ENCODE measurements at regions not wholly inside any gene's neighbourhood (a gene's known extent, or its start where the extent isn't known, plus 50 kb on each side); places are given as distances from the start of the nearest gene placed in this dataset.

- Histone ChIP-seq H3K4me3 (ENCODE audit: low read depth, low read length) (no peak overlapping the region), H3K27me3 (ENCODE audit: control insufficient read depth, insufficient read depth, low read length) (no peaks in the 10 kb centered on the region), H3K36me3 (ENCODE audit: control insufficient read depth, insufficient read depth, low read length) (no peaks in the 10 kb centered on the region)
- DNase-seq (ENCODE audit: low read depth): no peak
- no peak for TF ChIP-seq CTCF (IDR thresholded peaks at IDR 0.05; ENCODE audit: insufficient read depth, low read length, poor library complexity, severe bottlenecking)
Measured at GRCh38 chr21:16792101-16792500, 720.7 kb upstream of the CXADR start.

- TF ChIP-seq CTCF (IDR thresholded peaks at IDR 0.05; ENCODE audit: insufficient read depth, low read length, poor library complexity, severe bottlenecking): no peak
- Histone ChIP-seq H3K36me3 (ENCODE audit: control insufficient read depth, insufficient read depth, low read length) (no peaks in the 10 kb centered on the region), H3K4me3 (ENCODE audit: low read depth, low read length) (no peak overlapping the region), H3K27me3 (ENCODE audit: control insufficient read depth, insufficient read depth, low read length) (no peaks in the 10 kb centered on the region)
- peak; percentile 48 for DNase-seq (ENCODE audit: low read depth)
Measured at GRCh38 chr21:16794950-16795349, 717.9 kb upstream of the CXADR start.

GRCh38 chr21:16796776-16797175 lies 716.1 kb upstream of the CXADR start:
- TF ChIP-seq CTCF (IDR thresholded peaks at IDR 0.05; ENCODE audit: insufficient read depth, low read length, poor library complexity, severe bottlenecking): no peak
- H3K27me3 ChIP-seq (ENCODE audit: control insufficient read depth, insufficient read depth, low read length): no peaks in the 10 kb centered on the region
- no peaks in the 10 kb centered on the region for H3K36me3 ChIP-seq (ENCODE audit: control insufficient read depth, insufficient read depth, low read length)
- no peak overlapping the region for H3K4me3 ChIP-seq (ENCODE audit: low read depth, low read length)
- DNase-seq (ENCODE audit: low read depth): no peak

- no peak for DNase-seq (ENCODE audit: low read depth)
- H3K4me3 ChIP-seq (ENCODE audit: low read depth, low read length): no peak overlapping the region
- H3K36me3 ChIP-seq (ENCODE audit: control insufficient read depth, insufficient read depth, low read length): no peaks in the 10 kb centered on the region
- no peaks in the 10 kb centered on the region for H3K27me3 ChIP-seq (ENCODE audit: control insufficient read depth, insufficient read depth, low read length)
- no peak for TF ChIP-seq CTCF (IDR thresholded peaks at IDR 0.05; ENCODE audit: insufficient read depth, low read length, poor library complexity, severe bottlenecking)
Measured at GRCh38 chr21:16797540-16797939, 715.3 kb upstream of the CXADR start.

- no peak overlapping the region for H3K4me3 ChIP-seq (ENCODE audit: low read depth, low read length)
- DNase-seq (ENCODE audit: low read depth): no peak
- no peak for TF ChIP-seq CTCF (IDR thresholded peaks at IDR 0.05; ENCODE audit: insufficient read depth, low read length, poor library complexity, severe bottlenecking)
- no peaks in the 10 kb centered on the region for H3K36me3 ChIP-seq (ENCODE audit: control insufficient read depth, insufficient read depth, low read length)
- no peaks in the 10 kb centered on the region for H3K27me3 ChIP-seq (ENCODE audit: control insufficient read depth, insufficient read depth, low read length)
Measured at GRCh38 chr21:16797966-16798365, 714.9 kb upstream of the CXADR start.

- H3K4me3 ChIP-seq (ENCODE audit: low read depth, low read length): no peak overlapping the region
- no peak for DNase-seq (ENCODE audit: low read depth)
- H3K27me3 ChIP-seq (ENCODE audit: control insufficient read depth, insufficient read depth, low read length): no peaks in the 10 kb centered on the region
- no peaks in the 10 kb centered on the region for H3K36me3 ChIP-seq (ENCODE audit: control insufficient read depth, insufficient read depth, low read length)
- TF ChIP-seq CTCF (IDR thresholded peaks at IDR 0.05; ENCODE audit: insufficient read depth, low read length, poor library complexity, severe bottlenecking): no peak
Measured at GRCh38 chr21:16800536-16801275, 712.1 kb upstream of the CXADR start.
